Muscle layer of colon (tissue), 2 donors: ENCODE measurements at regions not wholly inside any gene's neighbourhood (a gene's known extent, or its start where the extent isn't known, plus 50 kb on each side); places are given as distances from the start of the nearest gene placed in this dataset.

ENCODE experiments used
- H3K27ac ChIP-seq: one replicate; pipeline ENCODE4 v1.7.0; 2013; ENCODE audit warnings: low read depth, mild to moderate bottlenecking, low read length, moderate library complexity
- H3K27me3 ChIP-seq, 2 donors: one replicate each; pipeline ENCODE4 v1.7.0; 2013; ENCODE audit warnings: low read length in 2 of 2, mild to moderate bottlenecking in 2 of 2; ENCODE audit not compliant: insufficient read depth in 2 of 2, control insufficient read depth in 1 of 2
- H3K36me3 ChIP-seq: one replicate; pipeline ENCODE4 v1.7.0; 2013; ENCODE audit warnings: mild to moderate bottlenecking, low read length; ENCODE audit not compliant: insufficient read depth
- H3K4me1 ChIP-seq: one replicate; pipeline ENCODE4 v1.7.0; 2013; ENCODE audit warnings: mild to moderate bottlenecking, low read length; ENCODE audit not compliant: insufficient read depth
- H3K4me3 ChIP-seq, 2 donors: one replicate each; pipeline ENCODE4 v1.7.0; 2013; ENCODE audit warnings: low read length in 2 of 2, low read depth in 1 of 2, mild to moderate bottlenecking in 1 of 2, moderate library complexity in 1 of 2
- H3K9ac ChIP-seq: one replicate; pipeline ENCODE4 v1.7.0; 2013; ENCODE audit warnings: low read length
- H3K9me3 ChIP-seq: one replicate; pipeline ENCODE4 v1.7.0; 2013; ENCODE audit warnings: mild to moderate bottlenecking, low read length
- donor health status: abdominal sarcoma.
- donor health status: Adenocarcinoma of cecum.

DNA sequence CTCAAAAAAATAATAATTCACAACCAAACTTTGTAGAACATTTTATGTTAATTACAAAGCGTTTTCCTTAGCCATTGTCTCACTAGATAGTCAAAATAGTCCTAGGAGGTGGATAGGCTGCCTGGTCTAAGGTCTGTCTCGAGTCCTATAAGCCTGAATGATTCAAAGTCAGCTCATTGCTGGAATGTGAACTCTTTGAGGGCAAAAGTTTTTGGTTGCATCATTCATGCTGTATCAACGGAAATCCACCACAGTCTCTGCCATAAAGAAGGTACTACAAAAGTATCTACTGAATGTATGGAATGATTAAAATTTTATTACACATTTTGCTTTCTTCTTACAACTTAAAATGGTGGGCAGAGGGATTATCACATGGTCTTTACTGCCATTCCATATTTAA, 387.3 kb upstream of the RARB start:
- Histone ChIP-seq H3K27ac (no peak overlapping the region), H3K9me3 (no peaks in the 10 kb centered on the region), H3K36me3 (no peaks in the 10 kb centered on the region)

DNA sequence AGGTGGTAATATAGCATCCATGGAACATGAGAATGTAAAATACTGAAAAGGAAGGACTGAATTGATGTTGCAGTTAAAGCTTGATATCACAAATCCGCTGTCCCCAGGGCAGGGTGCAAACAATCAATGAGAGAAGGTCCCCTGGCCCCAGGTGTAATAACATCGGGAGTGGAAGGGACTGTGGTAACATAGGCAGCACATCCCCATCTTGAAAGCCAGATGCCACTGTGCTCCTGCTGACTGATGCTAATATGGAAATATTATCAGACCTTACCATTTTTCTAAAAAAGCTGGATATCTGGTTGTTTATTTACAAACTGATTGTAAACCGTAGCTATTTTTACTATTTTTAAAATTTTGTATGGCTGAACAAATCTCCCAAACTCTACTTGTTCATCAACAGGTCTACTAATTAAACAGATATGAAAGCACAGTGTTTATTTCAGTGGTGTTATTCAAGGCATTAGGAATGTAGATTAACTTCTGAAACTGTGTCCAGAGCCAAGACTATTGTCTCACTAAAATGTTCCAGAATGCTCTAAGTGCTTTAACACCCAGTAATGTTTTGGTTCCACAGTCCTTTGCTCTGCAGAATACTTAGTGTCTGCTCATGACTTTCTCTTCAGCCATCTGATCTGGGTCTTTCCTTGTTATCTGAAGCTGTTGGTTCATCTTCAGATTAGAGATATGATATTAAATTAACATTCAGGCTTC, 386.0 kb upstream of the RARB start:
- H3K27me3 ChIP-seq: no peaks in the 10 kb centered on the region
- H3K36me3 ChIP-seq: no peaks in the 10 kb centered on the region
- no peak overlapping the region for H3K27ac ChIP-seq
- H3K4me1 ChIP-seq: peaks cover 34% of the 10 kb centered on the region
- no peak overlapping the region for H3K9ac ChIP-seq
- no peak overlapping the region for H3K4me3 ChIP-seq
- no peaks in the 10 kb centered on the region for H3K9me3 ChIP-seq

More for the DNA sequence above, 387.3 kb upstream of the RARB start:
- no peak overlapping the region for H3K4me3 ChIP-seq
- no peak overlapping the region for H3K9ac ChIP-seq
- H3K27me3 ChIP-seq: no peaks in the 10 kb centered on the region
- peaks cover 41% of the 10 kb centered on the region for H3K4me1 ChIP-seq

DNA sequence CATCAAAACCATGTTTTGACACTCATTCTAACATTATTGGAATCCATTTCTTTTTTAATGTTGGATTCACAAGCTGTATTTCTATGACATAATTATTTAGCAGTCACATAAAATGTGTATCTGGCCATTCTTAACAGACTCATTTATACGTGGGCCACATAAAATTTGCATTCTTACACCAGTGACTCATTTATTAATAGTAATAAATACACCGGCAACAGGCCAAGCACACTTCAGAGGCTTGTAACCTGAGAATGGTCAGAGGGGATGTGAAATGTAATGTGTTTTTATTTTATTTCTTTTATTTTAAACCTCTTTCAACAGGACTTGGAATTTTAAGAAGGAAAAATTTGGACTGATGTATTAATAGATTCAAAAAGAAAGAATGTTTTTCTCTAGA, 384.9 kb upstream of the RARB start:
- Histone ChIP-seq H3K27me3 (no peaks in the 10 kb centered on the region), H3K9me3 (no peaks in the 10 kb centered on the region), H3K4me3 (no peak overlapping the region), H3K27ac (no peak overlapping the region), H3K9ac (no peak overlapping the region), H3K36me3 (no peaks in the 10 kb centered on the region), H3K4me1 (peaks cover 23% of the 10 kb centered on the region)

DNA sequence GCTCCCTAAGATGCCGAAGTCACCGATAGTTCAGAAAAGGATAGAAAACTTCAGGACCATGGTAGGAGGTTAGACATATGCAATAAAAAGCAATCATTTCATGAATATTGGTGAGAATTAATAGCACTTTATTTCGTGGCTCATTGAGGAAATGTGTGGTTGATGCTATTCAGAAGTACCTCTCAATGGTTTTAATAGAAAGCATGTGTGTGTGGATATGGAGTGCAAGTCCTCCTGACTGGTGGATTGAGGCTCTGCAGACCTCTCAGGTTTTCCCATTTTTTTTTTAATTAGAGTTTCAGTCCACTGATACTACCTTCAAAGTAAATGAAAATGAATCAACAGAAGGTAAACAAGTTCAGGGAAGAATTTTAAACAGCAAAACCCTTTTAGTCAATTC, 384.3 kb upstream of the RARB start:
- Histone ChIP-seq H3K27ac (no peak overlapping the region), H3K36me3 (no peaks in the 10 kb centered on the region), H3K4me3 (no peak overlapping the region), H3K4me1 (peaks cover 17% of the 10 kb centered on the region), H3K9ac (no peak overlapping the region), H3K27me3 (no peaks in the 10 kb centered on the region), H3K9me3 (no peaks in the 10 kb centered on the region)

DNA sequence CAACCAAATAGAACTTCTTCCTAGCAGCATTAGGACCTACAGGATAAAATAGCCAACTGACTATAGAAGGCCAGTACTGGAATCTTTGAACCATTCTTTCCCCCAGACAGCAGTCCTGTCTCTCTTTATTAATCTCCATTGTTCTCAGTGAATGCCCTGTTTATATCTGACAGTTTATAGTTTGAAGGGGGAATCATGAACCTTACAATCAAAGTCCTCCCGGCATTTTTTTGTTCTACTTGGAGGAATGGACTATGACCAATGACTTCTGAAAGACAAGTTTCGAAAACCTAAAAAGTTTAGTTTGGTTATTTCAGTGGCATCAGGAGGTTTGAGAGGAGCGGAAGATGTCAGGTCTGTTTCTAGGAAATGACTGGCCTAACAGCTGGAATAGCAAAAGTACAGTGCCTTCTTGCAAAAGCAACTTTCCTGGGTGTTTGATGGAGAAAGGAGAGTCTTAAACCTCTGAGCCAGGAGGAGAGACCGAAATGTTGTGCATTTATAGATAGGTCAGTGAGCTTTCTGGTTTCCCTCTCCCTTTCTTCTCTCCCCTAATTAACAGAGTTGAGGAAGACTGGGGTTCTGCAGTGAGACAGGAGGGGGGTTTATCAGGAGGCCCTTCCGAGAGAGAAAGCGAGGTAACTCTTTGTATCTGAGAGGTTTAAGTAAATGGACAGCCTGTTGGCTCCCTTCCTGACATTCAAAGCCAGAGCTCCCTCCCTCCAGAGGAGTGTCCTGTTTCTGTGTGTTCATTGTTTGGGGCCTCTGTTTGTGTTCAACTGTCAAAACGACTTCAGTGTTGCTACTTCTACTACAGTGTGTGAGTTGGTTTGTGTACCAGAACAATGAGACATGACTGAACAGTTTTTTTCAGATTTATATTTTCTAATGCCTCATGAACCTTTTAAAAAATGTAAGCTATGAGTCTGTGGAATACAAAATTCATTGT, 383.0 kb upstream of the RARB start:
- no peak overlapping the region for H3K4me3 ChIP-seq
- peaks cover 12% of the 10 kb centered on the region for H3K4me1 ChIP-seq
- H3K27ac ChIP-seq: no peak overlapping the region
- H3K9me3 ChIP-seq: no peaks in the 10 kb centered on the region
- no peaks in the 10 kb centered on the region for H3K27me3 ChIP-seq
- H3K36me3 ChIP-seq: no peaks in the 10 kb centered on the region
- H3K9ac ChIP-seq: no peak overlapping the region

DNA sequence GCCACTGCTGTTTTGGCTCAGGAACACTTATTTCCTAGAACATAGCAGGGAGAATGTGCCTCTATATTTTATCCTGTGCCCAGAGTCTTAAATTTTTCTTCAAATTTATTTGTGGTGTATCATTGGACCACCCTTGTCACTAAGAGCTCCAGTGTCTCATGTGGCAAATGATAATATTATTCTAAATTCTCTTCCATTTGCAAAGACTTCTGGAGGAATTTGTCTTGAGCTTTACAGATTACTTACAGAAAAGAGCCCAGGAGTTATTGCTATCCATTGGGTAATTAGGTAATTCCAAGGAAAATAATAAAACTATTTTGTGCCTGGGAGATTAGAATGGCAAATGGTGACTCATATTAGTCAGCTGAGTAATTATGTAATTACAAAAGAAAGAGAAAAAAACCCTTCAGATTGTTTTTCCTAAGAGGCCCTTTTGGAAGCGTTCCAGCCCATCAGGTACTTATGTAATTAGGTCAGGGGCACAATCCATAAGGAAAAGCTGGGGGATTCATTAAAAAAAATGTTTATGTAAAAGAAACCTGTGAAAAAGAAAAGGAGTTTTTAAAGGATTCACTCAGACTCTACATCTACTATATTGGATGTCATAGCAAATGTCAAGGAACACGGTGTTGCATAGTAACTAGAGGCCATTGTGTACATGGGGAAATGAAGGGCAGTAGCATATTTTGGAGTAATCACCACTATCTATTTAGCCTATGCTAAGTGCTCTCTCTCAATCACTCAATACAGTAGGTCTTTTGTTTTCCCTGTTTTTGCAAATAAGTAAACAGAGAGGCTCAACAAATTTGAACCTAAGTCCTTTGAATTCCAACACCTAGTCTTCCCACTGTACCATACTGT, 380.9 kb upstream of the RARB start:
- Histone ChIP-seq H3K27ac (no peak overlapping the region), H3K9me3 (no peaks in the 10 kb centered on the region), H3K4me3 (no peak overlapping the region), H3K36me3 (no peaks in the 10 kb centered on the region), H3K9ac (no peak overlapping the region), H3K27me3 (no peaks in the 10 kb centered on the region), H3K4me1 (peaks cover 12% of the 10 kb centered on the region)

DNA sequence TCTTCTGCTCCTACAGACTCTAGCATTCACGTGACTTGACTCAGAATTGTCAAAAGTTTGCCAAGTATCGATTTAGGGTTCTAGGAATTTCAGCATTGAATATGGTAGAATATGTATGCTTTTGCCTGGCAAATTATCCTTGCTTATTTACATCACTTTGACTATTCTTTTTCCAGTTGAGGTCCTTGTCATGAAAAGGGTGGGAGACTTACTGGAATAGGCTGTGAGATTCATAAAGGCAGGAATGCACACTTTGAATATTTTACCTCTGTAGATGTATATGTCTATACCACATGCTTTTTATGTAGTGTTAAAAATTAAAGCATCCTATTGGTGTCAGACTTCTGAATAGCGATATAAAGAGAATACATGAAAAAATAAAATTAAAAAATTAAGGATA, 378.8 kb upstream of the RARB start:
- H3K4me1 ChIP-seq: peaks cover 12% of the 10 kb centered on the region
- H3K36me3 ChIP-seq: no peaks in the 10 kb centered on the region
- no peak overlapping the region for H3K9ac ChIP-seq
- H3K4me3 ChIP-seq: no peak overlapping the region
- no peaks in the 10 kb centered on the region for H3K27me3 ChIP-seq
- no peaks in the 10 kb centered on the region for H3K9me3 ChIP-seq
- H3K27ac ChIP-seq: no peak overlapping the region

DNA sequence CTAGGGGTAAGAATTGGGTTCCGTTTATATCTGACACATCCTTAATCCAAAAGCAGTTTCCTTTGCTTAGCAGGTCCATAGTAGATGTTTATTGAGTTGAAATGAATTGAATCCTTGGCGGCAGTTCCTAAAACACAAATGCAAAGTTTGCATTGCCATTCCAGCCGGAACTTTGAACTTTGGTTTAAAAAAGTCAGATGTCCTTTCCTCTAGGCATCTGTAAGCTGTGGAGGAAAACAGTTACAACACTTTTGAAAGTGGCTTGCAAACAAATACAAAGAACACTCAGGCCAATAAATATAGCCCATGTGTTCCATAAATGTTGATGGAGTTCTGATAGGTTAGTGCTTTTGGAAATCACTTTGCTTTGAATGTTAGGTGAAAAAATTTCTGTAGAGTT, 374.7 kb upstream of the RARB start:
- Histone ChIP-seq H3K9me3 (no peaks in the 10 kb centered on the region), H3K4me1 (no peaks in the 10 kb centered on the region), H3K4me3 (no peak overlapping the region), H3K9ac (no peak overlapping the region), H3K27me3 (no peaks in the 10 kb centered on the region), H3K27ac (no peak overlapping the region), H3K36me3 (no peaks in the 10 kb centered on the region)

DNA sequence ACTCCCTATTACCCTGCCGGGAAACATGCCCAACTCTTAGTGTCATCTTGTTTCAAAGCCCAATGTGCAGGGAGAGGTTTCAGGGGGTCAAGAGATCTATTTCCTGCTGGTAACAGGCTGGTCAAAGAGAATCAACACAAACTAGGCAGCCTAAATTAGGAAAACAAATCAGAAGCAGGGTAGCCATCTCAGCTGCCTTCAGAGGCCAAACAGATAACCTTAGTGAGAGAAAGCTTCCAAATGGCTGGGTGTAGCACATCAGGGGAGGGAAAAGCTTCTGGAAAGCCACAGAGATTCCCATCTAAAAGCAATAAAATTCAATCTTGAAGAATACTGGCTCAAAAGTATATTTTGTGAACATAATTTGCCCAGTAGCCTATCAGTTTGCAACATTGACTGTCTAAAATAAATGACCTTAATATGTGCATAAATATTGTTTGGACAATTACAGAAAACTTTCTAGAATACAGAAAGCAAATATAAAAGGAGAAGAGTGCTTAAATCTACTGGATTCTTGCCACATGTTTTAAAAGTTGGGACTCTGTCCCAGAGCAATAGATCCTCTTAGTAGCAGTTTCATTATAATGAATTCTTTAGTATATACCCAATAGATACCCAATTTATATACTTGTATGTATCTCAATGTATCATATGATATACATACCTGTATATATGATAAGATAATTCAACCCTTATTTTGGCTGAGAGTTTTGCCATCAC, 371.9 kb upstream of the RARB start:
- Histone ChIP-seq H3K27ac (no peak overlapping the region), H3K27me3 (no peaks in the 10 kb centered on the region), H3K4me1 (no peaks in the 10 kb centered on the region), H3K9ac (no peak overlapping the region), H3K4me3 (no peak overlapping the region), H3K9me3 (no peaks in the 10 kb centered on the region), H3K36me3 (no peaks in the 10 kb centered on the region)

DNA sequence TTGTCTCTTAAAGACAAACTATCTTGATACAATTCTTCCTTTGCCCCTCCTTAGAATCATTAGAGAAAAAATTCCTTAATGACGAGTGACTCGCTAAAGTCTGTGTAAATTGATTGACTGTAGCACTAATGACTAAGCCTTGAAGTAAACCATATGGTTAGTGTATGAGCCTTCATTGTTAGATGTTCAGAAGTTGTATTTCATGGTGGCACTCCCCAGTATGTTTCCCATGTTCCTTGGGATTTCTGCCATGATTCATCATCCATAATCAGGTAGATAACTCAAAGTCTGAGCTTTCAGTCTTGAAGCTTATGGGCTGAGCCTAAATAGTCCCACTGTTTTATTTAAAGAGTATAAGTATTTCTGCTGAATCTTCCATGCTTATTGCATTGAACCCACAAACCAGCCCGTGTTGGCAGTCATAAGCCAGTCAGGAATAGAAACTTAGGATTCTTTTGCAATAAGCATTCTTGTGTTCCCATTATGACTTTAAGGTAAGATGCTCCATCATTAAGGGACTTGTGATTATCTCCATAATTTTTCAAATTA, 371.2 kb upstream of the RARB start:
- Histone ChIP-seq H3K36me3 (no peaks in the 10 kb centered on the region), H3K27me3 (no peaks in the 10 kb centered on the region), H3K27ac (no peak overlapping the region), H3K4me3 (no peak overlapping the region), H3K9ac (no peak overlapping the region), H3K4me1 (no peaks in the 10 kb centered on the region), H3K9me3 (no peaks in the 10 kb centered on the region)
